ENCODE measurements at regions not wholly inside any gene's neighbourhood (a gene's known extent, or its start where the extent isn't known, plus 50 kb on each side); places are given as distances from the start of the nearest gene placed in this dataset.

DNA sequence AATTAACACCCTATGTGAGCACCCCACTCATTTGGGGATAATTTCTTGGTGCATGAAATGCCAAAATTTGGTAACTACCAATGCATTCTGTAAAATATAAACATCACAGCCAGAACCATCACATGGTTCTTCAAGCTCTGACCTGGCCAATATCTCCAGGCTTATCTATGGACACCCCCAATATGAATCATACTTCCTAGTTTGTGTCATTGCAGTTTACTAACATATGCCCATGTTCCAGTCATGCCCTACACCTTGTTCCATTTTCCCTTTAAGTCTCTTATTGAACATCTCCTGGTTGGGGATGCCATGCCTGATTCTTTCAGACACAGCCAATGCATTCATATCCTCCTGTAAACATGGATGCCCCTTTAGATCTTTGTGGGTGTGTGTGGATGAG lies 572.8 kb upstream of the BTBD3 start:
- no peak for TF ChIP-seq NBN (conservative IDR thresholded peaks at IDR 0.05)
- TF ChIP-seq, protein P1, sequence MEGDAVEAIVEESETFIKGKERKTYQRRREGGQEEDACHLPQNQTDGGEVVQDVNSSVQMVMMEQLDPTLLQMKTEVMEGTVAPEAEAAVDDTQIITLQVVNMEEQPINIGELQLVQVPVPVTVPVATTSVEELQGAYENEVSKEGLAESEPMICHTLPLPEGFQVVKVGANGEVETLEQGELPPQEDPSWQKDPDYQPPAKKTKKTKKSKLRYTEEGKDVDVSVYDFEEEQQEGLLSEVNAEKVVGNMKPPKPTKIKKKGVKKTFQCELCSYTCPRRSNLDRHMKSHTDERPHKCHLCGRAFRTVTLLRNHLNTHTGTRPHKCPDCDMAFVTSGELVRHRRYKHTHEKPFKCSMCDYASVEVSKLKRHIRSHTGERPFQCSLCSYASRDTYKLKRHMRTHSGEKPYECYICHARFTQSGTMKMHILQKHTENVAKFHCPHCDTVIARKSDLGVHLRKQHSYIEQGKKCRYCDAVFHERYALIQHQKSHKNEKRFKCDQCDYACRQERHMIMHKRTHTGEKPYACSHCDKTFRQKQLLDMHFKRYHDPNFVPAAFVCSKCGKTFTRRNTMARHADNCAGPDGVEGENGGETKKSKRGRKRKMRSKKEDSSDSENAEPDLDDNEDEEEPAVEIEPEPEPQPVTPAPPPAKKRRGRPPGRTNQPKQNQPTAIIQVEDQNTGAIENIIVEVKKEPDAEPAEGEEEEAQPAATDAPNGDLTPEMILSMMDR (CRISPR knock-in tag; IDR thresholded peaks at IDR 0.05) = no peak
- no peak for TF ChIP-seq KAT7 (CRISPR knock-in tag; IDR thresholded peaks at IDR 0.05; ENCODE audit: borderline replicate concordance)
- no peak for TF ChIP-seq TAF1 (CRISPR knock-in tag; IDR thresholded peaks at IDR 0.05)
- TF ChIP-seq RAD21 (CRISPR knock-in tag; IDR thresholded peaks at IDR 0.05) = no peak
- TF ChIP-seq, protein P2, sequence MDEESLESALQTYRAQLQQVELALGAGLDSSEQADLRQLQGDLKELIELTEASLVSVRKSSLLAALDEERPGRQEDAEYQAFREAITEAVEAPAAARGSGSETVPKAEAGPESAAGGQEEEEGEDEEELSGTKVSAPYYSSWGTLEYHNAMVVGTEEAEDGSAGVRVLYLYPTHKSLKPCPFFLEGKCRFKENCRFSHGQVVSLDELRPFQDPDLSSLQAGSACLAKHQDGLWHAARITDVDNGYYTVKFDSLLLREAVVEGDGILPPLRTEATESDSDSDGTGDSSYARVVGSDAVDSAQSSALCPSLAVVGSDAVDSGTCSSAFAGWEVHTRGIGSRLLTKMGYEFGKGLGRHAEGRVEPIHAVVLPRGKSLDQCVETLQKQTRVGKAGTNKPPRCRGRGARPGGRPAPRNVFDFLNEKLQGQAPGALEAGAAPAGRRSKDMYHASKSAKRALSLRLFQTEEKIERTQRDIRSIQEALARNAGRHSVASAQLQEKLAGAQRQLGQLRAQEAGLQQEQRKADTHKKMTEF (CRISPR knock-in tag; IDR thresholded peaks at IDR 0.05) = no peak
- TF ChIP-seq, protein P3, sequence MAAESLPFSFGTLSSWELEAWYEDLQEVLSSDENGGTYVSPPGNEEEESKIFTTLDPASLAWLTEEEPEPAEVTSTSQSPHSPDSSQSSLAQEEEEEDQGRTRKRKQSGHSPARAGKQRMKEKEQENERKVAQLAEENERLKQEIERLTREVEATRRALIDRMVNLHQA (CRISPR knock-in tag; IDR thresholded peaks at IDR 0.05) = no peak
- no peak for TF ChIP-seq HOXA7 (CRISPR knock-in tag; IDR thresholded peaks at IDR 0.05)
